Endothelial cell of umbilical vein (primary cell): ENCODE measurements at regions not wholly inside any gene's neighbourhood (a gene's known extent, or its start where the extent isn't known, plus 50 kb on each side); places are given as distances from the start of the nearest gene placed in this dataset.

Experiments used
- MYC ChIP-seq: IDR thresholded peaks from one replicate; pipeline ENCODE4 v1.6.1; 2011; ENCODE audit warnings: mild to moderate bottlenecking, low read depth, low read length
- POLR2A ChIP-seq: IDR thresholded peaks from 2 replicates; pipeline ENCODE4 v1.6.1; 2012; ENCODE audit warnings: low read depth, mild to moderate bottlenecking, control low read depth, low read length
- POLR2AphosphoS5 ChIP-seq: IDR thresholded peaks from 2 replicates; pipeline ENCODE4 v1.6.1; 2012; ENCODE audit warnings: low read depth, mild to moderate bottlenecking, control low read depth, low read length, moderate library complexity; ENCODE audit not compliant: insufficient read depth
- TF ChIP-seq, protein P1 (sequence below), 2 donors: IDR thresholded peaks; 1 replicate in 1 of 2; 2 replicates in 1 of 2; pipeline ENCODE4 v1.5.1; 2011; ENCODE audit warnings: low read length in 2 of 2, mild to moderate bottlenecking in 2 of 2, moderate library complexity in 2 of 2, control low read depth in 1 of 2, inconsistent platforms in 1 of 2, low read depth in 1 of 2; ENCODE audit not compliant: insufficient read depth in 1 of 2; ENCODE audit errors: extremely low read depth in 1 of 2
- TF ChIP-seq, protein P2 (sequence below): IDR thresholded peaks from 2 replicates; pipeline ENCODE4 v1.6.1; 2011; ENCODE audit not compliant: insufficient read depth, insufficient read length

DNA sequence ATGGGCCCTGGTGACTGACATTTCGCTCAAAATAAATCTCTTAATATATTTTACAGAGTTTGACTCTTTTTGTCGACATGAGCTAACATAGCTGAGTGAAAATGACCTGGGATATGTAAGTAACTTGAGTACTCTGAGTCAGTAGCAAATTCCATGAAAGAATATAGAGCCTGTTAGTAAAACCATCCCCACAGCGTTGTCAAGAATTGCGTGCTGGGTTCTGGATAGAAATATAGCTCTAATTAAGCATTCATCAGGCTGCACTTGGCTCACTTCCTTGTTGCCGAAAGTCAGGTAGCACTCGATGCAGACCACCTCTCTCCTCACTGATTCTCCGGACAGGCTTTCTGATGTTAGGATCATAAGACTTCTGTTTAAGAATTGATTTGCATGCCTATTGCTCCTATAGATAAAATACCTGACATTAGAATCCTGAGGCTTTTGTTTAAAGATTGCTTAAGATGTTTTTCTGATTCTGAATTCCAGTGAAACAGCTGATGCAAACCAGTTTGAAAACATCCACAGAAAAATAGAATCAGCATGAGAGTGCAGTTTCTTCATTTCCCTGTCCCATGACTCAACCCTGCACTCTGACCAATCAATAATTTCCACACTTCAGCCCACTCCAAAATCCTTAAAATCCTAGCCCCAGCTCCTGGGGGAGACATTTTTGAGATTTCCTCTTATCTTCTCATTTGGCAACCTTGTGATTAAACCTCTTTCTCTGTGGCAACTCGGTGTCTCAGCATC, 310.6 kb downstream of the DIRAS2 start:
- TF ChIP-seq, protein P1, sequence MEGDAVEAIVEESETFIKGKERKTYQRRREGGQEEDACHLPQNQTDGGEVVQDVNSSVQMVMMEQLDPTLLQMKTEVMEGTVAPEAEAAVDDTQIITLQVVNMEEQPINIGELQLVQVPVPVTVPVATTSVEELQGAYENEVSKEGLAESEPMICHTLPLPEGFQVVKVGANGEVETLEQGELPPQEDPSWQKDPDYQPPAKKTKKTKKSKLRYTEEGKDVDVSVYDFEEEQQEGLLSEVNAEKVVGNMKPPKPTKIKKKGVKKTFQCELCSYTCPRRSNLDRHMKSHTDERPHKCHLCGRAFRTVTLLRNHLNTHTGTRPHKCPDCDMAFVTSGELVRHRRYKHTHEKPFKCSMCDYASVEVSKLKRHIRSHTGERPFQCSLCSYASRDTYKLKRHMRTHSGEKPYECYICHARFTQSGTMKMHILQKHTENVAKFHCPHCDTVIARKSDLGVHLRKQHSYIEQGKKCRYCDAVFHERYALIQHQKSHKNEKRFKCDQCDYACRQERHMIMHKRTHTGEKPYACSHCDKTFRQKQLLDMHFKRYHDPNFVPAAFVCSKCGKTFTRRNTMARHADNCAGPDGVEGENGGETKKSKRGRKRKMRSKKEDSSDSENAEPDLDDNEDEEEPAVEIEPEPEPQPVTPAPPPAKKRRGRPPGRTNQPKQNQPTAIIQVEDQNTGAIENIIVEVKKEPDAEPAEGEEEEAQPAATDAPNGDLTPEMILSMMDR (IDR thresholded peaks at IDR 0.05; ENCODE audit: extremely low read depth in 1 of 2, insufficient read depth in 1 of 2, low read depth in 1 of 2, low read length in 2 of 2) = no peak
- TF ChIP-seq POLR2A = no peak
- no peak for TF ChIP-seq POLR2AphosphoS5
- no peak for TF ChIP-seq MYC
- TF ChIP-seq, protein P2, sequence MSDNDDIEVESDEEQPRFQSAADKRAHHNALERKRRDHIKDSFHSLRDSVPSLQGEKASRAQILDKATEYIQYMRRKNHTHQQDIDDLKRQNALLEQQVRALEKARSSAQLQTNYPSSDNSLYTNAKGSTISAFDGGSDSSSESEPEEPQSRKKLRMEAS = no peak
